NB4 (cell line): ENCODE measurements at regions not wholly inside any gene's neighbourhood (a gene's known extent, or its start where the extent isn't known, plus 50 kb on each side); places are given as distances from the start of the nearest gene placed in this dataset.
"Not testable (repeated sequence)": the region's sequence is repeated elsewhere in the genome, so short reads cannot be mapped to it uniquely, and the experiment has no call there.

Source experiments
- DNase-seq: peaks from one replicate; pipeline ENCODE4 v3.0.0; 2010; ENCODE audit warnings: low read depth
- H3K4me3 ChIP-seq: one replicate; pipeline ENCODE4 v1.5.1; 2011; ENCODE audit warnings: mild to moderate bottlenecking, low read depth, low read length, moderate library complexity
- CTCF ChIP-seq: IDR thresholded peaks from one replicate; pipeline ENCODE4 v1.5.1; 2012; ENCODE audit warnings: low read depth, low read length
- MAX ChIP-seq: IDR thresholded peaks from 2 replicates; pipeline ENCODE4 v1.6.1; 2011; ENCODE audit warnings: low read depth, low read length
- MYC ChIP-seq: IDR thresholded peaks from 2 replicates; pipeline ENCODE4 v1.6.1; 2011; ENCODE audit warnings: low read depth, low read length
- POLR2A ChIP-seq: IDR thresholded peaks from 2 replicates; pipeline ENCODE4 v1.6.1; 2011; ENCODE audit warnings: mild to moderate bottlenecking; ENCODE audit not compliant: insufficient read length; ENCODE audit errors: extremely low read depth

- DNase-seq, result no peak
- H3K4me3 ChIP-seq, result no peak overlapping the region
- TF ChIP-seq CTCF, result no peak
- TF ChIP-seq MYC, result no peak
- no peak for TF ChIP-seq MAX
- no peak for TF ChIP-seq POLR2A
Observed at GRCh38 chr5:124889486-124889825, 143.0 kb upstream of the ZNF608 start.

GRCh38 chr5:124889850-124890249, 143.4 kb upstream of the ZNF608 start:
- no peak overlapping the region for H3K4me3 ChIP-seq
- TF ChIP-seq CTCF, result no peak
- no peak for TF ChIP-seq MYC
- TF ChIP-seq POLR2A, result no peak
- TF ChIP-seq MAX, result no peak
- DNase-seq, result no peak

- DNase-seq, H3K4me3 ChIP-seq: not testable (repeated sequence)
Observed at GRCh38 chr5:124890442-124890841, 144.0 kb upstream of the ZNF608 start.

GRCh38 chr5:124891179-124891578, 144.7 kb upstream of the ZNF608 start:
- no peak for DNase-seq
- TF ChIP-seq MYC, result no peak
- no peak for TF ChIP-seq CTCF
- TF ChIP-seq MAX, result no peak
- no peak for TF ChIP-seq POLR2A
- no peak overlapping the region for H3K4me3 ChIP-seq

GRCh38 chr5:124892185-124892848, 145.9 kb upstream of the ZNF608 start:
- DNase-seq, result no peak
- no peak overlapping the region for H3K4me3 ChIP-seq
- TF ChIP-seq POLR2A (no peak), MAX (no peak), MYC (no peak), CTCF (no peak)

GRCh38 chr5:124894541-124894940, 148.1 kb upstream of the ZNF608 start:
- DNase-seq, result no peak
- TF ChIP-seq POLR2A (no peak), MAX (no peak), MYC (no peak), CTCF (no peak)
- H3K4me3 ChIP-seq, result no peak overlapping the region
